Right atrium auricular region (tissue), 2 donors: ENCODE measurements at regions not wholly inside any gene's neighbourhood (a gene's known extent, or its start where the extent isn't known, plus 50 kb on each side); places are given as distances from the start of the nearest gene placed in this dataset.

Experiments
- DNase-seq: peaks from one replicate; pipeline ENCODE4 v3.0.0-alpha.2; 2019; ENCODE audit warnings: low spot score
- H3K27ac ChIP-seq, 2 donors: fragments of 200-600 bp; sonication (generic); 1 replicate in 1 of 2; 2 replicates in 1 of 2; pipeline ENCODE4 v1.5.1; 2016 to 2019
- H3K27me3 ChIP-seq, 2 donors: fragments of 200-600 bp; sonication (generic); one replicate each; pipeline versions ENCODE4 v1.5.1 to v1.6.0; 2017 to 2019
- H3K36me3 ChIP-seq: fragments of 200-600 bp; sonication (generic); one replicate; pipeline ENCODE4 v1.5.1; 2016
- H3K4me1 ChIP-seq, 2 donors: fragments of 200-600 bp; sonication (generic); one replicate each; pipeline versions ENCODE4 v1.5.1 to v1.6.0; 2017 to 2019
- H3K4me3 ChIP-seq, 2 donors: fragments of 200-600 bp; sonication (generic); 1 replicate in 1 of 2; 2 replicates in 1 of 2; pipeline ENCODE4 v1.5.1; 2017 to 2019; ENCODE audit warnings: mild to moderate bottlenecking in 1 of 2, moderate library complexity in 1 of 2
- H3K9me3 ChIP-seq, 2 donors: fragments of 200-600 bp; sonication (generic); one replicate each; pipeline ENCODE4 v1.5.1; 2019
- CTCF ChIP-seq, 2 donors: fragments of 200-600 bp; sonication (generic); IDR thresholded peaks; one replicate each; pipeline ENCODE4 v1.5.1; 2019; ENCODE audit warnings: antibody characterized with exemption in 2 of 2

DNA sequence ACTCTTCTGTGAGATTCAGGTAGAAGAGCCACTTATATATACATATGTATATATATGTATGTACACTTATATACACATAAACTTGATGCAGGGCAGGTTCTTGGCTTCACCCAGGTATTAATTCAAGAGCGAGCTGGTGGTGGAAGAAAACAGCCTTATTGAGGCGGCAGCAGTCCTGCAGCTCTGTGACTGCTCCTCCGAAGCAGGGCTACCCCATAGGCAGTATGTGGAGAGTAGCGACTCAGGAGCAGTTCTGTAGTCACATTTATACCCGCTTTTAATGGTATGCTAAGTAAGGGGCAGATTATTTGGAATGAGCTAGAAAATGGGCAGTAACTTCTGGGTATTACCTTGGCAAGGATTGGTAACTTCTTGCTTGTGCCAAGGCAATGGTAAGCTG lies 280.6 kb upstream of the TFPI start:
- Histone ChIP-seq H3K27me3 (no peaks in the 10 kb centered on the region), H3K9me3 (peaks cover 0 to under 1% of the 10 kb centered on the region in 2 donors), H3K27ac (no peak overlapping the region), H3K4me1 (no peaks in the 10 kb centered on the region), H3K36me3 (no peaks in the 10 kb centered on the region), H3K4me3 (no peak overlapping the region)
- DNase-seq = no peak
- no peak for TF ChIP-seq CTCF (IDR thresholded peaks at IDR 0.05)

GRCh38 chr2:187838690-187839089 lies 284.5 kb upstream of the TFPI start:
- TF ChIP-seq CTCF (IDR thresholded peaks at IDR 0.05) = no peak
- H3K4me1 ChIP-seq = no peaks in the 10 kb centered on the region
- no peaks in the 10 kb centered on the region for H3K36me3 ChIP-seq
- no peaks in the 10 kb centered on the region for H3K9me3 ChIP-seq
- H3K27ac ChIP-seq = no peak overlapping the region
- H3K4me3 ChIP-seq = no peak overlapping the region
- no peak for DNase-seq
- no peaks in the 10 kb centered on the region for H3K27me3 ChIP-seq

DNA sequence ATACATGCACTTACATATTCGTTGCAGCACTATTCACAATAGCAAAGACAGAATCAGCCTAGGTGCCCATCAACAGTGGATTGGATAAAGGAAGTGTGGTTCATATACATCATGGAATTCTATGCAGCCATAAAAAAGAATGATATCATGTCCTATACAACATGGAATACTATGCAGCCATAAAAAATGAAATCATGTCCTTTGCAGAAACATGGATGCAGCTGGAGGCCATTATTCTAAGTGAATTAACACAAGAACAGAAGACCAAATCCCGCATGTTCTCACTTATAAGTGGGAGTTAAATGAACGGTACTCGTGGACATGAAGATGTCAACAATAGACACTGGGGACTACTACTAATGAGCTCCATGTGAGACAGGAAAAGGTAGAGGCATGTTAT lies 288.1 kb upstream of the TFPI start:
- Histone ChIP-seq H3K27ac (no peak overlapping the region), H3K9me3 (no peaks in the 10 kb centered on the region), H3K36me3 (no peaks in the 10 kb centered on the region), H3K27me3 (no peaks in the 10 kb centered on the region), H3K4me3 (no peak overlapping the region), H3K4me1 (no peaks in the 10 kb centered on the region)
- no peak for TF ChIP-seq CTCF (IDR thresholded peaks at IDR 0.05)
- no peak for DNase-seq

- no peak for DNase-seq
- H3K4me3 ChIP-seq = no peak overlapping the region
- H3K4me1 ChIP-seq = no peaks in the 10 kb centered on the region
- H3K27me3 ChIP-seq = no peaks in the 10 kb centered on the region
- no peaks in the 10 kb centered on the region for H3K9me3 ChIP-seq
- peak; percentile 18 to 65 for TF ChIP-seq CTCF (IDR thresholded peaks at IDR 0.05)
- no peak overlapping the region for H3K27ac ChIP-seq
- no peaks in the 10 kb centered on the region for H3K36me3 ChIP-seq
These were observed 289.0 kb upstream of the TFPI start for GRCh38 chr2:187842978-187843847.

DNA sequence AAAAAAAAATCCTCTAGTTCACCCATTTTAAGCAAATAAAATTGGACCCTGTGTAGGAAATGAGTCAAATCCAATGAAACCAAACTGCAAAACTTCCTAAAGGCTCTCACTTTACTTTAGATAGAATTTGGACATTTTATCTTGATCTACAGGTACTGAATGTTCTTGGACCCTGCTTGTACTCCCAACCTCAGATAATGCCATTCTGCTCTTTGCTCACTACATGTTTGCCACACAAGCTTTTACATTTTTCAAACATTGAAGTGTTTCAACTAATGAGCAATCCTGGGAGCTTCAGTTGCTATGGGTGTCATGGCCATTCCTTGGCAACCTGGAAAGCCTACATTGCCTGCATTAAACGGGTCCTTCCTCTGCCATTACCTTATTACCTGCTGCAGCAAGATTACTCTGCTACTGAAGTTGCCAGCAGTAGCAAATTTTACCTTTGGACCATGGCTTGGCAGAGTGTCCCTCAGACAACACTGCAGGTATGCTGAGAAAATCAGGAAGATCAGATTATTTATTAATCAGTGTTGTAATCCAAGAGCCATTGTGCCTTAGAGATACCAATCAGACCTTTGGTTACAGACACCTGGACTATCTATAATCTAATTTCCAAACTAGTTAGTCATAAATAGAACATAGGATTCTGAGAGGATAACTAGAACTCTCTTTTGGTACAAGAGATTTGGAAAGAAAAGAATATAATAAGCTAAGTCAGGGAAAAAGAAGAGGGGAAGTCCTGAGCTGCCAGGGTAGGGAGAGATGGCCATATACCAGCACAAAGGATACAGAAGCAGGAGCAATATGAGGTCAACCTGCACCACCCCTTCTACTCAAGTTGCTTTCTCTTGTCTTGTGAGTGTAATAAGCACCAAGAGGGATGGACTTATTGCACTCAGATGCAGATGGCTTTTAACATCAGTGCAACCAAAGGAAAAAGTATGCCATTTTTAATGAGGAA lies 293.3 kb upstream of the TFPI start:
- TF ChIP-seq CTCF (IDR thresholded peaks at IDR 0.05) = no peak
- DNase-seq = no peak
- no peaks in the 10 kb centered on the region for H3K36me3 ChIP-seq
- H3K27ac ChIP-seq = no peak overlapping the region
- H3K9me3 ChIP-seq = no peaks in the 10 kb centered on the region
- H3K27me3 ChIP-seq = no peaks in the 10 kb centered on the region
- no peaks in the 10 kb centered on the region for H3K4me1 ChIP-seq
- no peak overlapping the region for H3K4me3 ChIP-seq
